Transverse colon (tissue), 3 donors: ENCODE measurements at regions not wholly inside any gene's neighbourhood (a gene's known extent, or its start where the extent isn't known, plus 50 kb on each side); places are given as distances from the start of the nearest gene placed in this dataset.

Source experiments
- CTCF ChIP-seq, 5 experiments: fragments of 200-600 bp in 3 of 5; fragments of 450-650 bp in 2 of 5; sonication (generic) in 3 of 5; IDR thresholded peaks; 1 replicate in 2 of 5; 2 replicates in 3 of 5; pipeline ENCODE4 v1.5.1; 2016 to 2017; ENCODE audit warnings: antibody characterized with exemption in 5 of 5, inconsistent platforms in 3 of 5, mild to moderate bottlenecking in 2 of 5, moderate library complexity in 1 of 5
- EP300 ChIP-seq: sonication (generic); formaldehyde crosslinking; IDR thresholded peaks from one replicate; pipeline ENCODE4 v1.6.1; 2017; ENCODE audit warnings: antibody characterized with exemption, low read depth
- POLR2A ChIP-seq: fragments of 450-650 bp; IDR thresholded peaks from one replicate; pipeline ENCODE4 v1.6.1; 2016; ENCODE audit warnings: antibody characterized with exemption, mild to moderate bottlenecking, moderate library complexity

- no peak for TF ChIP-seq EP300
- no peak for TF ChIP-seq POLR2A
- no peak for TF ChIP-seq CTCF (IDR thresholded peaks at IDR 0.05)
Observed at GRCh38 chr16:72425571-72426341, 253.8 kb upstream of the PMFBP1 start.
